ENCODE measurements at regions not wholly inside any gene's neighbourhood (a gene's known extent, or its start where the extent isn't known, plus 50 kb on each side); places are given as distances from the start of the nearest gene placed in this dataset.

GRCh38 chr7:11233871-11234270 lies 260.2 kb downstream of the PHF14 start:
- Histone ChIP-seq H3K27ac (replicated peaks in 1 of 4) (no peak overlapping the region), H3K4me1 (peaks cover 5 to 18% (median 12%) of the 10 kb centered on the region in 4 donors), H3K36me3 (no peaks in the 10 kb centered on the region), H3K4me3 (no peak overlapping the region), H3K27me3 (no peaks in the 10 kb centered on the region), H3K9me3 (no peaks in the 10 kb centered on the region)
- intact Hi-C loops (cut with DNase I), result no loop called here
- DNase-seq (ENCODE audit: extremely low spot score), result no peak
- no peak for TF ChIP-seq CTCF (IDR thresholded peaks at IDR 0.05)
- WGBS, result 84% methylated on average over 2 of the region's 2 CpGs

DNA sequence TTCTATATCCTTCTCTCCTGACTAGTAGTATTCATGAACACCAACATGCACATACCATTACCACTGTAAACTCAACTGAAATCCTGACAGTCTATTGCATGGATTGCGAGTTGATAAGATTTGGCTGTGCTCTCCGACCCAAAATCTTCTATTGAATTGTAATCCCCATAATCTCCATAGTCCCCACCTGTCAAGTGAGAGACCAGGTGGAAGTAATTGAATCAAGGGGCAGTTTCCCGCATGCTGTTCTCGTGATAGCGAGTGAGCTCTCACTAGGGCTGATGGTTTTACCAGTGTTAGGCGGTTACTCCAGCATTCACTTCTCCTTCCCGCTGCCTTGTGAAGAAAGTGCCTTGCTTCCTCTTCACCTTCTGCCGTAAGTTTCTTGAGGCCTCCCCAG lies 261.8 kb downstream of the PHF14 start:
- WGBS, result 85% methylated on average over 8 of the region's 8 CpGs
- H3K9me3 ChIP-seq, result no peaks in the 10 kb centered on the region
- H3K27me3 ChIP-seq, result no peaks in the 10 kb centered on the region
- no peaks in the 10 kb centered on the region for H3K36me3 ChIP-seq
- H3K27ac ChIP-seq (replicated peaks in 1 of 4), result no peak overlapping the region
- no peak overlapping the region for H3K4me3 ChIP-seq
- peaks cover 0 to 17% (median 6%) of the 10 kb centered on the region in 4 donors for H3K4me1 ChIP-seq
- DNase-seq (ENCODE audit: extremely low spot score), result no peak
- no peak for TF ChIP-seq EP300 (IDR thresholded peaks at IDR 0.05)
- TF ChIP-seq CTCF (IDR thresholded peaks at IDR 0.05), result no peak
- no peak for TF ChIP-seq POLR2A (IDR thresholded peaks at IDR 0.05; ENCODE audit: low read depth)
- TF ChIP-seq POLR2AphosphoS5 (IDR thresholded peaks at IDR 0.05), result no peak
- intact Hi-C loops (cut with DNase I), result no loop called here

DNA sequence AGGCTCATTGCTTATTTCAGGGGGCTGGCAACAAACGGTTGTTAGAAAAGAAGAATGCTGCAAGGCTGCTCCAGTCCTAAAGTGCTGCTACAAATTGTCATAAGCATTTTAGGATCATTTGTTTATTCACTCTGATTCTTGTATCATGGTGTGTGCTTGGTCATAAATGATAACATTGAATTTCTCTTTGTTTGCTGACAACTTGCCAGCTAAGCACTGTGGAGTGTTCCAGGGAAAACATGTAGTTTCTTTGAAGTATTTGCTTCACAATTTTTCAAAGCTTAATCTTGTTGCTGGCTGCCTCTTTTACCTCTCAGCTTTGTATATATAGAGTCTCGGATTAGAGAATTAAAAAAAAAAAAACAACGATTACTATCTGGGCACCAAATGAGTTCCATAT lies 263.0 kb downstream of the PHF14 start:
- H3K27ac ChIP-seq (replicated peaks in 1 of 4), result no peak overlapping the region
- DNase-seq (ENCODE audit: extremely low spot score), result no peak
- no peaks in the 10 kb centered on the region for H3K36me3 ChIP-seq
- H3K27me3 ChIP-seq, result no peaks in the 10 kb centered on the region
- H3K4me3 ChIP-seq, result no peak overlapping the region
- no peaks in the 10 kb centered on the region for H3K9me3 ChIP-seq
- no peak for TF ChIP-seq POLR2A (IDR thresholded peaks at IDR 0.05; ENCODE audit: low read depth)
- no peak for TF ChIP-seq POLR2AphosphoS5 (IDR thresholded peaks at IDR 0.05)
- TF ChIP-seq CTCF (IDR thresholded peaks at IDR 0.05), result no peak
- no peak for TF ChIP-seq EP300 (IDR thresholded peaks at IDR 0.05)
- intact Hi-C loops (cut with DNase I), result no loop called here
- peaks cover 0 to 17% (median 4%) of the 10 kb centered on the region in 4 donors for H3K4me1 ChIP-seq
- WGBS, result 38% methylated on average over 3 of the region's 3 CpGs

- Histone ChIP-seq H3K27me3 (no peaks in the 10 kb centered on the region), H3K4me1 (peaks cover 0 to 17% (median 4%) of the 10 kb centered on the region in 4 donors), H3K36me3 (no peaks in the 10 kb centered on the region), H3K9me3 (no peaks in the 10 kb centered on the region), H3K4me3 (peak overlapping the region; percentile 23 to 39 (median 28)), H3K27ac (replicated peaks in 1 of 4) (no peak overlapping the region)
- TF ChIP-seq POLR2AphosphoS5 (IDR thresholded peaks at IDR 0.05) (no peak), EP300 (IDR thresholded peaks at IDR 0.05) (no peak), POLR2A (IDR thresholded peaks at IDR 0.05; ENCODE audit: low read depth) (no peak), CTCF (IDR thresholded peaks at IDR 0.05) (no peak)
- no peak for DNase-seq (ENCODE audit: extremely low spot score)
- intact Hi-C loops (cut with DNase I), result no loop called here
- WGBS, result 62% methylated on average over 7 of the region's 7 CpGs
Observed at GRCh38 chr7:11237742-11238141, 264.1 kb downstream of the PHF14 start.

DNA sequence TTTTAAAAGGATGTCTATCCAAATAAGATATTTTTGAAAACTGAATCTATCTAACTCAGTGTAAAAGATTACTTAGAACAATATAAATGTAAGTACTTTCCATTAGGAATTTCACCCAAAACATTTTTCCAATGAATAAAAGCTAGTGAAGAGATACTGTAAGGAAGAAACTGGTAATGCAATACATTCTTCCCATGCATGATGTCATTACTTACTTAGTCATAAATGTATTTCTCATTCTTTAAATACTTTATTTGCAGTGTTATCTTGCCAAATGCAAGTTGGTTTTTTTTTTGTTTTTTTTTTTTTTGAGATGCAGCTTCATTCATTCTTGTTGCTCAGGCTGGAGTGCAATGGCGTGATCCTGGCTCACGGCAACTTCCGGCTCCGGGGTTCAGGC lies 265.6 kb downstream of the PHF14 start:
- TF ChIP-seq EP300 (IDR thresholded peaks at IDR 0.05) (no peak), CTCF (IDR thresholded peaks at IDR 0.05) (no peak), POLR2A (IDR thresholded peaks at IDR 0.05; ENCODE audit: low read depth) (no peak), POLR2AphosphoS5 (IDR thresholded peaks at IDR 0.05) (no peak)
- H3K36me3 ChIP-seq, result no peaks in the 10 kb centered on the region
- no peaks in the 10 kb centered on the region for H3K27me3 ChIP-seq
- intact Hi-C loops (cut with DNase I), result no loop called here
- no peak overlapping the region for H3K4me3 ChIP-seq
- no peak overlapping the region for H3K27ac ChIP-seq (replicated peaks in 1 of 4)
- H3K9me3 ChIP-seq, result no peaks in the 10 kb centered on the region
- H3K4me1 ChIP-seq, result peaks cover 0 to 16% (median 4%) of the 10 kb centered on the region in 4 donors
- DNase-seq (ENCODE audit: extremely low spot score), result no peak
- WGBS, result 100% methylated on average over 4 of the region's 4 CpGs

Data from esophagus muscularis mucosa (tissue), 4 donors.